SK-N-SH (cell line): ENCODE measurements at regions not wholly inside any gene's neighbourhood (a gene's known extent, or its start where the extent isn't known, plus 50 kb on each side); places are given as distances from the start of the nearest gene placed in this dataset.

Source experiments
- CHD2 ChIP-seq: fragments of 150-350 bp; IDR thresholded peaks from 2 replicates; pipeline ENCODE4 v1.6.1; 2018; ENCODE audit warnings: low read length; ENCODE audit not compliant: partially characterized antibody
- TF ChIP-seq, protein P1 (sequence below): fragments of 200-600 bp; sonication (generic); IDR thresholded peaks from 2 replicates; pipeline ENCODE4 v1.6.1; 2017; ENCODE audit warnings: antibody characterized with exemption, mild to moderate bottlenecking, moderate library complexity

DNA sequence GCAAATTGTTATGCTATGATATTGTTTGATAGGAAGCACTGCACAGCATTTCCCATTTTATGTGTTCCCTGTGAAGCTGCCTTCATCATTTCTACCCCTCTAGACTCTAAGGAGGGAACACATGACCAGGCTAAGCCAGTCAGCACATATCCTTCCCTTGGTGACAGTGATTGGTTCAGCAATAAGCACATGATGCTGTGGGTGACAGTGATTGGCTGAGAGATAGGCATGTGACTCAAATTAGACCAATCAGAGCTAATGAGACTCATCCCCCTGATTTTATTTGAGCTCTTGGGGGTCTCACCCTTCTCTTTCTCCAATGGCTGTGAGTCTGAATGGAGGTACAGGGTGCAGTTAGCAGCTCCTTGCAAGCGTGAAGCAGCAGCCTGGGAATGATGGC, 195.2 kb downstream of the NUAK1 start:
- TF ChIP-seq, protein P1, sequence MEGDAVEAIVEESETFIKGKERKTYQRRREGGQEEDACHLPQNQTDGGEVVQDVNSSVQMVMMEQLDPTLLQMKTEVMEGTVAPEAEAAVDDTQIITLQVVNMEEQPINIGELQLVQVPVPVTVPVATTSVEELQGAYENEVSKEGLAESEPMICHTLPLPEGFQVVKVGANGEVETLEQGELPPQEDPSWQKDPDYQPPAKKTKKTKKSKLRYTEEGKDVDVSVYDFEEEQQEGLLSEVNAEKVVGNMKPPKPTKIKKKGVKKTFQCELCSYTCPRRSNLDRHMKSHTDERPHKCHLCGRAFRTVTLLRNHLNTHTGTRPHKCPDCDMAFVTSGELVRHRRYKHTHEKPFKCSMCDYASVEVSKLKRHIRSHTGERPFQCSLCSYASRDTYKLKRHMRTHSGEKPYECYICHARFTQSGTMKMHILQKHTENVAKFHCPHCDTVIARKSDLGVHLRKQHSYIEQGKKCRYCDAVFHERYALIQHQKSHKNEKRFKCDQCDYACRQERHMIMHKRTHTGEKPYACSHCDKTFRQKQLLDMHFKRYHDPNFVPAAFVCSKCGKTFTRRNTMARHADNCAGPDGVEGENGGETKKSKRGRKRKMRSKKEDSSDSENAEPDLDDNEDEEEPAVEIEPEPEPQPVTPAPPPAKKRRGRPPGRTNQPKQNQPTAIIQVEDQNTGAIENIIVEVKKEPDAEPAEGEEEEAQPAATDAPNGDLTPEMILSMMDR: no peak
- TF ChIP-seq CHD2: no peak
